RCC 7860 (cell line): ENCODE measurements at regions not wholly inside any gene's neighbourhood (a gene's known extent, or its start where the extent isn't known, plus 50 kb on each side); places are given as distances from the start of the nearest gene placed in this dataset.

Experiments
- DNase-seq: peaks from one replicate; pipeline ENCODE4 v3.0.0-alpha.2; 2015; ENCODE audit warnings: low spot score
- FAIRE-seq: peaks from 2 replicates; lab custom pipeline; 2012; peaks lifted over from hg19 to GRCh38; lab: Jason Lieb, UNC

GRCh38 chr12:116654226-116654743, 83.6 kb downstream of the SPRING1 start:
- no peak for FAIRE-seq

GRCh38 chr12:116651089-116651488, 86.8 kb downstream of the SPRING1 start:
- no peak for FAIRE-seq
- DNase-seq, result no peak

More at GRCh38 chr12:116654226-116654743, 83.6 kb downstream of the SPRING1 start:
- no peak for DNase-seq

- FAIRE-seq (no peak), DNase-seq (no peak)
Measured at GRCh38 chr12:116650585-116651087, 87.2 kb downstream of the SPRING1 start.

GRCh38 chr12:116650062-116650461, 87.8 kb downstream of the SPRING1 start:
- no peak for FAIRE-seq
- no peak for DNase-seq

- FAIRE-seq, result no peak
- no peak for DNase-seq
Measured at GRCh38 chr12:116647813-116648212, 88.6 kb downstream of the MAP1LC3B2 start.

GRCh38 chr12:116646901-116647300, 87.7 kb downstream of the MAP1LC3B2 start:
- DNase-seq, result no peak
- no peak for FAIRE-seq

- FAIRE-seq (no peak), DNase-seq (no peak)
Measured at GRCh38 chr12:116644806-116645205, 85.6 kb downstream of the MAP1LC3B2 start.

GRCh38 chr12:116642683-116643082, 83.5 kb downstream of the MAP1LC3B2 start:
- FAIRE-seq, result no peak
- no peak for DNase-seq

- DNase-seq (no peak), FAIRE-seq (no peak)
Measured at GRCh38 chr12:116642106-116642505, 82.9 kb downstream of the MAP1LC3B2 start.

- FAIRE-seq, result no peak
- DNase-seq, result no peak
Measured at GRCh38 chr12:116640281-116640680, 81.1 kb downstream of the MAP1LC3B2 start.

GRCh38 chr12:116639765-116640164, 80.6 kb downstream of the MAP1LC3B2 start:
- no peak for FAIRE-seq
- no peak for DNase-seq

- FAIRE-seq (no peak), DNase-seq (no peak)
Measured at GRCh38 chr12:116638376-116638775, 79.2 kb downstream of the MAP1LC3B2 start.

GRCh38 chr12:116637589-116638150, 78.5 kb downstream of the MAP1LC3B2 start:
- no peak for FAIRE-seq
- no peak for DNase-seq

- DNase-seq (no peak), FAIRE-seq (no peak)
Measured at GRCh38 chr12:116636608-116637519, 77.7 kb downstream of the MAP1LC3B2 start.

GRCh38 chr12:116635487-116635886, 76.3 kb downstream of the MAP1LC3B2 start:
- FAIRE-seq (no peak), DNase-seq (no peak)

GRCh38 chr12:116633476-116633875, 74.3 kb downstream of the MAP1LC3B2 start:
- no peak for DNase-seq
- no peak for FAIRE-seq

- no peak for FAIRE-seq
- no peak for DNase-seq
Measured at GRCh38 chr12:116631619-116632018, 72.4 kb downstream of the MAP1LC3B2 start.

GRCh38 chr12:116630762-116631161, 71.6 kb downstream of the MAP1LC3B2 start:
- no peak for FAIRE-seq
- DNase-seq, result no peak

GRCh38 chr12:116629480-116629879, 70.3 kb downstream of the MAP1LC3B2 start:
- no peak for FAIRE-seq
- DNase-seq, result no peak

GRCh38 chr12:116628989-116629388, 69.8 kb downstream of the MAP1LC3B2 start:
- FAIRE-seq, result no peak
- no peak for DNase-seq

GRCh38 chr12:116628450-116628793, 69.2 kb downstream of the MAP1LC3B2 start:
- FAIRE-seq (no peak), DNase-seq (no peak)
